Keratinocyte (primary cell): ENCODE measurements at regions not wholly inside any gene's neighbourhood (a gene's known extent, or its start where the extent isn't known, plus 50 kb on each side); places are given as distances from the start of the nearest gene placed in this dataset.

Source experiments
- DNase-seq: peaks from one replicate; pipeline ENCODE4 v3.0.0-alpha.2; 2011; ENCODE audit warnings: low read depth, missing footprints, low spot score
- FAIRE-seq: peaks from 2 replicates; lab custom pipeline; 2011; peaks lifted over from hg19 to GRCh38; lab: Jason Lieb, UNC
- H2AFZ ChIP-seq: 2 replicates; pipeline ENCODE4 v1.6.0; 2012; ENCODE audit warnings: low read length, control low read depth, inconsistent platforms; ENCODE audit not compliant: control insufficient read depth
- H3K27ac ChIP-seq: 2 replicates; pipeline ENCODE4 v1.5.1; 2011; ENCODE audit warnings: low read length; ENCODE audit not compliant: control insufficient read depth, insufficient read depth
- H3K27me3 ChIP-seq: 3 replicates; pipeline ENCODE4 v1.6.0; 2011; ENCODE audit warnings: low read length; ENCODE audit not compliant: control insufficient read depth, insufficient read depth; ENCODE audit errors: extremely low read depth
- H3K36me3 ChIP-seq, 2 experiments: 2 replicates in 1 of 2; 3 replicates in 1 of 2; pipeline ENCODE4 v1.5.1; 2011; ENCODE audit warnings: low read length in 2 of 2, mild to moderate bottlenecking in 1 of 2; ENCODE audit not compliant: control insufficient read depth in 2 of 2, insufficient read depth in 2 of 2; ENCODE audit errors: extremely low read depth in 1 of 2
- H3K4me1 ChIP-seq: 3 replicates; pipeline ENCODE4 v1.5.1; 2011; ENCODE audit warnings: low read length; ENCODE audit not compliant: control insufficient read depth, insufficient read depth; ENCODE audit errors: extremely low read depth
- H3K4me2 ChIP-seq: 3 replicates; pipeline ENCODE4 v1.6.0; 2011; ENCODE audit warnings: low read depth, low read length; ENCODE audit not compliant: control insufficient read depth, insufficient read depth; ENCODE audit errors: extremely low read depth
- H3K4me3 ChIP-seq, 3 experiments: fragments of 200-600 bp in 1 of 3; sonication (generic) in 1 of 3; 2 replicates in 2 of 3; 3 replicates in 1 of 3; pipeline ENCODE4 v1.5.1; 2011 to 2016; ENCODE audit warnings: low read length in 3 of 3, mild to moderate bottlenecking in 3 of 3, control low read depth in 2 of 3, inconsistent platforms in 1 of 3, low read depth in 1 of 3, mixed read lengths in 1 of 3, mixed run types in 1 of 3, moderate library complexity in 1 of 3; ENCODE audit not compliant: control insufficient read depth in 2 of 3, insufficient read depth in 2 of 3; ENCODE audit errors: extremely low read depth in 1 of 3
- H3K79me2 ChIP-seq: 2 replicates; pipeline ENCODE4 v1.6.0; 2012; ENCODE audit warnings: low read length; ENCODE audit not compliant: control insufficient read depth, insufficient read depth
- H3K9ac ChIP-seq: 3 replicates; pipeline ENCODE4 v1.6.0; 2011; ENCODE audit warnings: low read length; ENCODE audit not compliant: control insufficient read depth, insufficient read depth; ENCODE audit errors: extremely low read depth
- H3K9me1 ChIP-seq: 3 replicates; pipeline ENCODE4 v1.6.0; 2011; ENCODE audit warnings: low read length; ENCODE audit not compliant: control insufficient read depth, insufficient read depth; ENCODE audit errors: extremely low read depth
- H3K9me3 ChIP-seq: 2 replicates; pipeline ENCODE4 v1.5.1; 2012; ENCODE audit warnings: low read depth, low read length; ENCODE audit not compliant: control insufficient read depth
- H4K20me1 ChIP-seq: 3 replicates; pipeline ENCODE4 v1.6.0; 2011; ENCODE audit warnings: low read length; ENCODE audit not compliant: control insufficient read depth, insufficient read depth; ENCODE audit errors: extremely low read depth
- CTCF ChIP-seq, 3 experiments: IDR thresholded peaks in 1 of 3; conservative IDR thresholded peaks in 1 of 3; optimal IDR thresholded peaks in 1 of 3; 2 replicates in 2 of 3; 3 replicates in 1 of 3; pipeline versions ENCODE3 to v1.5.1; 2011; ENCODE audit warnings: low read length in 3 of 3, mild to moderate bottlenecking in 3 of 3, moderate library complexity in 2 of 3, control low read depth in 1 of 3, inconsistent platforms in 1 of 3; ENCODE audit not compliant: insufficient read depth in 2 of 3; ENCODE audit errors: extremely low read depth in 1 of 3
- EZH2 ChIP-seq: IDR thresholded peaks from one replicate; pipeline ENCODE4 v1.6.1; 2012; ENCODE audit warnings: inconsistent platforms, mild to moderate bottlenecking, low read length, moderate library complexity
- dilution Hi-C: fragments of 300-500 bp; cut with MboI; formaldehyde crosslinking; loops from one replicate; pipeline ENCODE4 v1.7.0; 2020; ENCODE audit warnings: low sequenced_read_pairs; ENCODE audit not compliant: extremely low pct_ligation_motif_present

GRCh38 chr4:15250021-15250441 lies 177.8 kb upstream of the C1QTNF7 start:
- Histone ChIP-seq H3K9me1 (no peaks in the 10 kb centered on the region), H3K27me3 (no peaks in the 10 kb centered on the region), H2AFZ (no peak overlapping the region), H3K79me2 (no peaks in the 10 kb centered on the region), H3K4me3 (no peak overlapping the region), H3K9ac (no peak overlapping the region), H3K9me3 (no peaks in the 10 kb centered on the region), H3K27ac (no peak overlapping the region), H4K20me1 (no peaks in the 10 kb centered on the region), H3K36me3 (no peaks in the 10 kb centered on the region), H3K4me1 (no peaks in the 10 kb centered on the region), H3K4me2 (no peak overlapping the region)
- DNase-seq (no peak), FAIRE-seq (no peak)
- TF ChIP-seq EZH2: no peak
- TF ChIP-seq CTCF (optimal IDR thresholded peaks at IDR 0.05 in 1 of 3, IDR thresholded peaks at IDR 0.05 in 1 of 3, conservative IDR thresholded peaks at IDR 0.05 in 1 of 3; ENCODE audit: extremely low read depth in 1 of 3, insufficient read depth in 2 of 3, low read length in 3 of 3): no peak
- dilution Hi-C loops: no loop called here

DNA sequence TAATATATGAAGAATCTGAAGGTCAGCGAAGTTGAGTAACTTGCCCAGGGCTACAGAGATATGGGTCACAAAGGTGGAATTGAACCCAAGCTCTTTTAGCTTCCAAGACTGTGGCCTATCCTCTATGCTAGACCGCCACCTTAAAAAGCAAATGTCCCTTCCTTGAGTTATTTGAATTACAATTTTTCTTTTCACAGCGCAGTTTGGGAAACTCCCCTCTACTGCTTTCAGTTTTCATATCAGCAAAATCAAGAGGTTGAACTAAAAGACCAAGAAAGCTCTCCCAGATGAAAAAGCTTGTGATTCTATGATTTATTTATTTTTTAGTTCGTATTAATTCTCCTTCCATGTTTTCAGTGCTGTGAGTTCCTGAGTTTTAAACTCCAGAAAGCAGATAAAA lies 174.5 kb upstream of the C1QTNF7 start:
- no peaks in the 10 kb centered on the region for H3K9me1 ChIP-seq
- no peaks in the 10 kb centered on the region for H3K27me3 ChIP-seq
- H3K9ac ChIP-seq: no peak overlapping the region
- no peaks in the 10 kb centered on the region for H3K36me3 ChIP-seq
- dilution Hi-C loops: no loop called here
- no peak overlapping the region for H2AFZ ChIP-seq
- no peaks in the 10 kb centered on the region for H3K9me3 ChIP-seq
- DNase-seq (no peak), FAIRE-seq (no peak)
- no peak overlapping the region for H3K27ac ChIP-seq
- no peak for TF ChIP-seq EZH2
- TF ChIP-seq CTCF (optimal IDR thresholded peaks at IDR 0.05 in 1 of 3, IDR thresholded peaks at IDR 0.05 in 1 of 3, conservative IDR thresholded peaks at IDR 0.05 in 1 of 3; ENCODE audit: extremely low read depth in 1 of 3, insufficient read depth in 2 of 3, low read length in 3 of 3): no peak
- H3K79me2 ChIP-seq: no peaks in the 10 kb centered on the region
- no peaks in the 10 kb centered on the region for H3K4me1 ChIP-seq
- H3K4me2 ChIP-seq: no peak overlapping the region
- no peaks in the 10 kb centered on the region for H4K20me1 ChIP-seq
- H3K4me3 ChIP-seq: no peak overlapping the region
